GM19043 (cell line): ENCODE measurements at regions not wholly inside any gene's neighbourhood (a gene's known extent, or its start where the extent isn't known, plus 50 kb on each side); places are given as distances from the start of the nearest gene placed in this dataset.

Experiments used
- ATAC-seq: cut with Tn5 transposase; IDR thresholded peaks from one replicate; pipeline ENCODE4 v1.9.1; 2021; ENCODE audit warnings: low read depth; ENCODE audit not compliant: unreplicated experiment

DNA sequence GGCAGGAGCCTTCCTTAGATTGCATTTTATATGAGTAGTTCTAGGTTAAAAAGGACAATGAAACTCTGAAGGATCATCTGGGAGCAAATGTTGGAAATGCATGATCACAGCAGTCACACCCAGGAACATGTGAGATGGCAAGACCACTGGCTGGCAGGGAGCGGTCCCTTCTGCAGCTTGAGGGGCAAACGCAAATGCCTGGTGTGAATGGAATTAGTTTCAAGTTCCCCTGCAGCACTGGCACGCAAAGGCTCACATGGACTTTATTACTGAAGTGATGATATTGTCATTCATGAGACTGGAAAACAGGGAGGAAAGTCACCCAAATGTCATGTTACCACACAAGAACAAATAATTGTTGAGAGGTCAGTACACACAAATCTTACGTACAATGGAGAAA, 223.3 kb downstream of the FBXO15 start:
- ATAC-seq = no peak

- ATAC-seq = no peak
Observed at GRCh38 chr18:73923866-73924265, 223.8 kb downstream of the FBXO15 start.

DNA sequence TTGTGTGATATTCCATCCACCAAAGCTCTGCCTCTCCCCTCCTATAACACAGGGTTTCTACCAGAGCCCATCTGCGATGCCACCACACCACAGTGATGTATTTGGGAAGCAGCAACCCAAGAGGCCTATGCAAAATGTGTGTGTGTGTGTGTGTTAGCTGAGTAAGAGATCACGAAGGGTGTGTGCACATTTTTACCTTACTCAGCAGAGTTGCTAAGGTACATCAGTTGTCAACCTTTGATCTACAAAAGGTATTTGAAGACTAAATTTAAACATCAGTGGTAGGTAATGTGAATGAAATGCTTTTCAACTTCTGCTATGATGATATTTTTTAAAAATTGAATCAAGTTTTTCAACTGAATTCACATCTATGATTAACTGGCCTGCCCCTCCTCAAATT, 227.6 kb downstream of the FBXO15 start:
- ATAC-seq = no peak

DNA sequence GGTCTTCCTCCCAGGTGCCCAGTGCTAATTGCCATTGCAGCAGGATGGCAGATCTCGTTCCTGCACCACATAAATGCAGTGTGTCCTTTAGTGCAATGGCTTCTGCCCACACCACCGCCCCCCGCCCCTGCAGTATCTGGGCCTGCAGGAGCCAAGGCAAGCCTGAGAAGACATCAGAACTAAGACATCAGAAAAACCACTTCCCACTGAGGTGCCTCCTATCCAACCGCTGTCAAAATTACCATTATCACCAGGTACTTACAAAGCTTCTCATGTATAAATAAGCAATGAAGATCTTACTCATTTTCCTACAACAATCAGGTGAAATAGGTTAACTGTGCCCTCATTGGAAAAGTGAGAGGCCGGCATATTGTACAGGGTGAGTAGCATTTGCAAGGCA, 228.8 kb downstream of the FBXO15 start:
- no peak for ATAC-seq

DNA sequence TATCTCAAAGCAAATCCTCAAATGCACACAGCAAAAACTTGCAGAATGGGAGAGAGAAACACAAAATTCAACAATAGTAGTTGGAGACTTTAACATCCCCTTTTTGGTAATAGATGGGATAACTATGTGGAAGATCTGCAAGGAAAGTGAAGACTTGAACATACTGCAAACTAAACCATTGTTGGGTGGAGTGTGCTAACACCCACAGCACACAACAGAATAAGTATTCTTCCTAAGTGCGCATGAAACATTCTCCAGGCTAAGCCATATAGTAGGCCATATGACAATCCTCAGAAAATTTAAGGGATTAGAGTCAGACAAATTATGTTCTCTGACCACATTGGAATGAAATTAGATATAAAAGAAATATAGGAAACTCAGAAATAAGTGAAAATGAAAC, 230.6 kb downstream of the FBXO15 start:
- no peak for ATAC-seq

- ATAC-seq = no peak
Observed at GRCh38 chr18:73913505-73913904, 234.1 kb downstream of the FBXO15 start.

- ATAC-seq = no peak
Observed at GRCh38 chr18:73908323-73908722, 239.3 kb downstream of the FBXO15 start.

- no peak for ATAC-seq
Observed at GRCh38 chr18:73901566-73901965, 246.1 kb downstream of the FBXO15 start.

DNA sequence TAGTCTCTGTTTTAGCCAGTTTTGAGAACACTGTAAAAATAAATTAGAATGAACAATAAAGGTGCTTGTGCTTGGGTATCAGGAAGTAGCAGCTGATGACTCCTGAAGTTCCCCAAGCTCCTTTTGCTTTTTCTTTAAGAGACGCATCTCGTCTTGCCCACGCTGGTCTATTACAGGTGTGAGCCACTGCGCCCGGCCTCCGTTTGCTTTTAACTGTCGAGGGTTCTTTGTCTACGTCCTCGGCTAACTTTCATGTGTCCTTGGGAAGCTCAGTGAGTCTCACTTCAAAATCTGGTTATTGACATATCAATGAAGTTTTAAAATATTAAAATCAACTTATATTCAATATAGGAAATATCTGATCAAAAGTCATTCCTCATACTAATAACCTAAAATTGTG, 246.5 kb downstream of the FBXO15 start:
- ATAC-seq = no peak

DNA sequence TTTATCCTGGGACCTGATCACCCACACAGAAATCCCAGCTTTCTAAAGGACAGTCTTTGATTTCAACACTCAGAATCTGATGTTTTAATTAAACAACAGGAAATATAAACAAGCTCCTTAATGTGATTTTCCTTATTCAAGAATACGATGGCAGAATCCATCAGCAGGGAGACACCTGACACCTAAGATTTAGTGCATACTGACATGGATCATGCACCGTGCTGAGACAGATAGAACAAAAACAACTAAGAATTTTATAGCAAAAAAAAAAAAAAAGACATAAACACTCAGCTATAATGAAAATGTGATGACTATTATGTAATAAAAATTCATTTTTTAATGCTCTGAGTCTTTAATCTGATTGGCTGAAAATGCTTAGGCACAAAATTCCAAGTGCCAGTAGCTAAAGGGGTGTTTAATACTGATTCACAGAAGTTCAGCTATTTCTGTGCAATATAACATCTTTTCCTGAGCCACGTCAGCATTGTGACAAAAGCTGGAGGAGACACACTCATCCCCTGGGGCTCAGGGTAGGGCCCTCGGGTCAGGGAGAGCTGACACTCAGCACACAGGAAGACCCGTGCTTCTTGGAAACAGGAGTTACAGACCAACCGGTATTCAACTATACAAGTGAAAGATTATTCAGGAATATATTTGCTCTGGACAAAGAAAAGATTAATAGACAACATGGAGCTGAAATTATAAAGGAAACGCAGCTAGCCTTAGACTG, 247.4 kb downstream of the FBXO15 start:
- ATAC-seq = no peak

GRCh38 chr18:73897517-73897916, 250.1 kb downstream of the FBXO15 start:
- no peak for ATAC-seq

GRCh38 chr18:73896685-73897084, 250.9 kb downstream of the FBXO15 start:
- no peak for ATAC-seq

- ATAC-seq = no peak
Observed at GRCh38 chr18:73895701-73896100, 251.9 kb downstream of the FBXO15 start.

DNA sequence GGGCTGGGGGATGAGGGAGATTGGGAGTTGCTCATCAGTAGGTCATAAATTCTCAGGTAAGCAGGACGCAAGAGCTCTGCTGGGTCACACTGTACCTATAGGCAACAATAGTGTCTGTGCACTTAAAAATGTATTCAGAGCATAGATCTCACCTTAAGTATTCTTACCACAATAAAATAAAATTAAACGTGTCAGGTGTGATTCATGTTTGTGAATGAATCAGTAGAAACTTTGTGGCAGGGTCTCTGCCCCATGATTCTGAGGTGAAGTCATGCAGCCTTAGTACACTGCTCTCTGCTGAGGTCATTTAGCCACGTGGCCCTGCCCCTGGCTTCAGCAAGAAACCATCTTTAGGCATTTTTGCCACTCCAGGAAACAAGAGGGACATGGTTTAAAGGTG, 253.8 kb downstream of the FBXO15 start:
- no peak for ATAC-seq

GRCh38 chr18:73891572-73892421, 255.8 kb downstream of the FBXO15 start:
- ATAC-seq = no peak

DNA sequence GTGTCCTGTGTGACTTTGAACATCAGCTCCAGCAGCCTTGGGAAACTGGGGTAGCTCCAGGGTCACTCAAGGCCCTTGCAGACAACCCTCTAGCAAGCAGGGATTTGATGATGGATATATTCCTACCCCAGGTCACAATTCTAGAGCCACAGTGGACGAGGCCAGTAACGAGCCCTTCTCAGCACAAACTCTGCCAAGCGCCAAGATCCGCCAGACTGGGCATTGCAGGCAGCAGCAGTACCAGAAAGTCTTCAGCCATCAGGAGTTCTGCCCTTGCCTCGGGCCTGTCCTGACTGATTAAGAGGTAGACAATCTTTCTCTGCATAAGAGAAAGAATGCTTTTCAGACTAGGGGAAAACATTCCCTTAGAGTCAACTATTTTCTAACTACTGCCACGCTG, 259.1 kb downstream of the FBXO15 start:
- ATAC-seq = no peak

GRCh38 chr18:73887801-73888200, 259.8 kb downstream of the FBXO15 start:
- no peak for ATAC-seq

DNA sequence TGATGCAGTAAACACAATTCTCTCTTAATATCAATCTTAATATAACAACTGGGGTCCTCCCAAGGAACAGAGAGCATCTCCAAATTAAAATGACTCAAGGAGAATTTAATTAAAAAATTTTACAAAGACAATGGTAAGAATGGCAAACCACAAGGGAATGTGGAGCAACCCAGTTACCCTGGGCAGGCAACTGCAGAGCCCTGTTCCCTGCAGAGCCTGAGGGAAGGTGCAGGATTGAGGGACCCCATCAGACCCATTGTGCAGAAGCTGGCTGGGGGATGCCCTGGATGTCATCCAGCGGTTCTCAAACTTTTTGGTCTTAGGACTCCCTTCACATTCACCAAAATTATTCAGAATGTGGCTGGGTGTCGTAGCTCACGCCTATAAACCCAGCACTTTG, 262.8 kb downstream of the FBXO15 start:
- ATAC-seq = no peak

DNA sequence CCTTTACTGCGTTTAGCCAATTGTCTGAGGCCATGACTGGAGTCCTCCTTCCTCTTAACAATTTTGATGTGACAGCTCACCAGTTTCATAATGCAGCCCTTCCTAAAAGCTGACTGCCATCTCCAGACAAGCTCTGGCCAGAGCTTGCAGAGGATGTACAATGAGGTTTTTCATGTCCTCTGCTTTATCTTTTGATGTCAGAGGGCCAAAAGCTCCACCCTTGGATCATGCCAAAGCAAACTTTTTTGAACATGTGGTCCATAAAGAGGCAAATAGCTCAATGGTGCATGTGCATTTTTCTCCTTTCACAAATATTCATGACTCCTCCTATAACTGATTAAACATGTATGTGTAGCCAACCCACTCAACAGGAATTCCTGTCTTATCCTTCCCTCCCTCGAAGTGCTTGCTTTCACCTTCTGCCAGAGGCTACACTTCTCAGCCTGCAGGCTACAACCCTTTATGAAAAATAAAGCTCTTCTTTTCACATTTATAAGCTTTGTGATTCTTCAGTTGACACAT, 266.2 kb downstream of the FBXO15 start:
- no peak for ATAC-seq

DNA sequence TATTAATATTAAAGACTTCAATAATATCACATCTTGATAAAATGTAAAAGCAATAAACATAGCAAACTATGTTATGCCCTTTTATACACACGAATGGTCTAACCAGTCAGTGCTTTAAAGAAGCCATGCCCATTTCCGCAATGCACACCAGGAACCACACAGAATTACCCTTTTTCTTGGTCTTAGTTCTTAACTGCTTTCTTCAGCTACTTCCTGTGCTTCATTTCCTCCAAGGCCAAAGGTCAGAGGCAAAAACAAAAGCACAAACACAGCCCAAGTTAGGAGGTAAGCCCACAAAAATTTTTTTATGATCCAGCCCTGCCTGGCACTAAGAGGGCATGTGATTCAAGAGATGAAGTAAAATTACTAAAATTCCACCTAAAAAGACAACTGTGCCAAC, 267.2 kb downstream of the FBXO15 start:
- ATAC-seq = no peak

DNA sequence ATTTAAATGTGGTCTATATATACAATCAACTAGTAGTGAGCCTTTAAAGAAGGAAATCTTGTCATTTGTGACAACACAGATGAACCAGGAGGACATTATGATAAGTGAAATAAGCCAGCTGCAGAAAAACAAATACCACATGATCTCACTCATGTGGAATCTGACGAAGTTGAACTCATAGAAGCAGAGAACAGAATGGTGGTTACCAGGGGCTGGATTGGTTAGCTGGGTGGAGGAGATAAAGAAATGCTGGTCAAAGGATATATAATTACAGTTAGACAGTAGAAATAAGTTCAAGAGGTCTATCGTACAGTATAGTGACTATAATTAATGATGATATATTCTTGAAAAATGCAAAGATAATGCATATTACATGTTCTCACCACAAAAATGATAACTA, 267.9 kb downstream of the FBXO15 start:
- no peak for ATAC-seq

- no peak for ATAC-seq
Observed at GRCh38 chr18:73879328-73879727, 268.3 kb downstream of the FBXO15 start.
